Endothelial cell (in vitro differentiated cells): ENCODE measurements at regions not wholly inside any gene's neighbourhood (a gene's known extent, or its start where the extent isn't known, plus 50 kb on each side); places are given as distances from the start of the nearest gene placed in this dataset.

Experiments used
- DNase-seq: peaks from one replicate; pipeline ENCODE4 v3.0.0; 2021; ENCODE audit warnings: low spot score
- H3K27ac Mint-ChIP-seq: one replicate; pipeline ENCODE4 v1.8.0; 2021; ENCODE audit warnings: mixed read lengths, inconsistent platforms; ENCODE audit not compliant: unreplicated experiment
- H3K27me3 Mint-ChIP-seq: one replicate; pipeline ENCODE4 v1.8.0; 2021; ENCODE audit warnings: mild to moderate bottlenecking, moderate library complexity, mixed read lengths, inconsistent platforms; ENCODE audit not compliant: unreplicated experiment
- H3K36me3 Mint-ChIP-seq: one replicate; pipeline ENCODE4 v1.8.0; 2021; ENCODE audit warnings: mild to moderate bottlenecking, low read depth, mixed read lengths, inconsistent platforms; ENCODE audit not compliant: unreplicated experiment
- H3K4me1 Mint-ChIP-seq: one replicate; pipeline ENCODE4 v1.8.0; 2021; ENCODE audit warnings: mild to moderate bottlenecking, mixed read lengths, inconsistent platforms; ENCODE audit not compliant: unreplicated experiment
- H3K4me3 Mint-ChIP-seq: one replicate; pipeline ENCODE4 v1.8.0; 2021; ENCODE audit warnings: mild to moderate bottlenecking, mixed read lengths, inconsistent platforms; ENCODE audit not compliant: unreplicated experiment
- H3K9me3 Mint-ChIP-seq: one replicate; pipeline ENCODE4 v1.8.0; 2021; ENCODE audit warnings: mixed read lengths, inconsistent platforms; ENCODE audit not compliant: unreplicated experiment
- CTCF ChIP-seq: fragments of 200-600 bp; sonication (generic); IDR thresholded peaks from one replicate; pipeline ENCODE4 v1.5.0; 2021; ENCODE audit warnings: antibody characterized with exemption; ENCODE audit not compliant: unreplicated experiment

DNA sequence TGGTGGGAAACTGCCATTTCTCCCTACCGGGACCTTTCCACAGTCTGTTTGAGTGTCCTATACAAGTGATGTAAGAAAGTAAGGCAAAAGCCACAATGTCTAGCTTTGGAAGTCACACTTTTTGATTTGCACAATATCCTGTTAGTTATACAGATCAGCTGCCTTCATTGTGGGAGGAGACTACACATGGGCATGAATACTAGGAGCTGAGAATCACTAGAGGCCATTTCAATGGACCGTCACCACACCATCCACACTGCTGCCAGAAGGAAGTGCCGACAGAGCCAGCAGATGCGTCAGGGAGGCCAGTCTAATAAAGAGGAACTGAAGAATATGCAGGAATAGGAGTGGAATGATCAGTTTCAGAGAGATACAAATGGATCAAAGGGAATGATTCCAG, 65.8 kb downstream of the SCN11A start:
- Mint-ChIP-seq H3K27ac (no peak overlapping the region), H3K27me3 (peaks cover 10% of the 10 kb centered on the region), H3K36me3 (no peaks in the 10 kb centered on the region), H3K4me3 (no peak overlapping the region), H3K9me3 (no peaks in the 10 kb centered on the region), H3K4me1 (peaks cover 20% of the 10 kb centered on the region)
- no peak for TF ChIP-seq CTCF
- no peak for DNase-seq

DNA sequence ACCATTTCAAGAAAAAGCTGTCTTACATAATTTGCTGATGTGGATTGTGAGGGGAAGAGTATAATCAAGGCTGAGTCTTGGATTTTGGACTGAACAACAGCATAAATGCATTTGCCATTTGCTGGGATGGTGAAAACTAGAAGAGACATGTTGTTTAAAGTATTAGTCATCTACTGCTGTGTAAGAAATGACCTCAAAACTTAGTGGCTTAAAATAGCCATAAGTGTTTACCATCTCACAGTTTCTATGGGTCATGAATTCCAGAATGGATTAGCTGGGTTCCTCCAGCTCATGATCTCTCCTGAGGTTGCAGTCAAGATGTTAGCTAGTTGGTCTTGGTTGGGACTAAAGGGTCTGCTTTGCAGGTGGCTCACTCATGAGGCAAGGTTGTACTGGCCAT, 66.2 kb downstream of the SCN11A start:
- H3K27ac Mint-ChIP-seq: no peak overlapping the region
- H3K9me3 Mint-ChIP-seq: no peaks in the 10 kb centered on the region
- peaks cover 9% of the 10 kb centered on the region for H3K27me3 Mint-ChIP-seq
- no peak overlapping the region for H3K4me3 Mint-ChIP-seq
- DNase-seq: no peak
- no peaks in the 10 kb centered on the region for H3K36me3 Mint-ChIP-seq
- no peak for TF ChIP-seq CTCF
- H3K4me1 Mint-ChIP-seq: peaks cover 16% of the 10 kb centered on the region

GRCh38 chr3:38984731-38985130, 67.0 kb downstream of the SCN11A start:
- H3K9me3 Mint-ChIP-seq: no peaks in the 10 kb centered on the region
- peaks cover 8% of the 10 kb centered on the region for H3K27me3 Mint-ChIP-seq
- no peaks in the 10 kb centered on the region for H3K36me3 Mint-ChIP-seq
- H3K4me1 Mint-ChIP-seq: peaks cover 9% of the 10 kb centered on the region
- DNase-seq: no peak
- TF ChIP-seq CTCF: no peak
- H3K27ac Mint-ChIP-seq: no peak overlapping the region
- H3K4me3 Mint-ChIP-seq: no peak overlapping the region

GRCh38 chr3:38984110-38984509, 67.6 kb downstream of the SCN11A start:
- Mint-ChIP-seq H3K27me3 (peaks cover 8% of the 10 kb centered on the region), H3K27ac (no peak overlapping the region), H3K36me3 (no peaks in the 10 kb centered on the region), H3K4me3 (no peak overlapping the region), H3K9me3 (no peaks in the 10 kb centered on the region), H3K4me1 (peaks cover 9% of the 10 kb centered on the region)
- no peak for TF ChIP-seq CTCF
- no peak for DNase-seq

GRCh38 chr3:38980938-38981337, 70.8 kb downstream of the SCN11A start:
- DNase-seq: no peak
- TF ChIP-seq CTCF: no peak
- H3K4me1 Mint-ChIP-seq: peaks cover 9% of the 10 kb centered on the region
- H3K9me3 Mint-ChIP-seq: no peaks in the 10 kb centered on the region
- no peaks in the 10 kb centered on the region for H3K36me3 Mint-ChIP-seq
- no peak overlapping the region for H3K4me3 Mint-ChIP-seq
- no peak overlapping the region for H3K27ac Mint-ChIP-seq
- H3K27me3 Mint-ChIP-seq: peaks cover 4% of the 10 kb centered on the region
